GM10266 (cell line): ENCODE measurements at regions not wholly inside any gene's neighbourhood (a gene's known extent, or its start where the extent isn't known, plus 50 kb on each side); places are given as distances from the start of the nearest gene placed in this dataset.

Experiments used
- DNase-seq: peaks from one replicate; pipeline ENCODE4 v3.0.0; 2012; ENCODE audit errors: extremely low spot score
- TF ChIP-seq, protein P1 (sequence below): IDR thresholded peaks from 2 replicates; pipeline ENCODE4 v1.5.1; 2012; ENCODE audit warnings: mild to moderate bottlenecking, low read depth; ENCODE audit not compliant: control insufficient read depth, insufficient read depth; ENCODE audit errors: missing control alignments

DNA sequence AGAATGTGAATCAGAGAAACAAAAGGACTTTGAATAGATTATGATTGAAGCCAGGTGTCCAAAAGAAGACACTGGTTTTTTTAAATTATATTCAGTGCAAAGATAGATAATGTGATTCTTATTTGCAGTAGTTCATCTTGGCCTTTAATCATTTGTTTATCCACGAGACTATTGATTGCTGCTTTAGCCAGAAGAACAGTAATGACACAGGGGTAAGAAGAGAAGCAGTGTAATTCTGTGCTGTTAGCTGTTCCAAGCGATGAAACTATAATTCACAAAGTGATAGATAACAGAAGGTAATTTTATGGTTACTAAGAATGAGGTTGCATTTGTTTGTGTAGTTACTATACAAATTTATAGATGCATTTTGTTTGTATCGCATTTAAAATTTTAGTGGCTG lies 311.6 kb downstream of the MZT1 start:
- no peak for DNase-seq

GRCh38 chr13:72412481-72412880 lies 314.9 kb downstream of the MZT1 start:
- TF ChIP-seq, protein P1, sequence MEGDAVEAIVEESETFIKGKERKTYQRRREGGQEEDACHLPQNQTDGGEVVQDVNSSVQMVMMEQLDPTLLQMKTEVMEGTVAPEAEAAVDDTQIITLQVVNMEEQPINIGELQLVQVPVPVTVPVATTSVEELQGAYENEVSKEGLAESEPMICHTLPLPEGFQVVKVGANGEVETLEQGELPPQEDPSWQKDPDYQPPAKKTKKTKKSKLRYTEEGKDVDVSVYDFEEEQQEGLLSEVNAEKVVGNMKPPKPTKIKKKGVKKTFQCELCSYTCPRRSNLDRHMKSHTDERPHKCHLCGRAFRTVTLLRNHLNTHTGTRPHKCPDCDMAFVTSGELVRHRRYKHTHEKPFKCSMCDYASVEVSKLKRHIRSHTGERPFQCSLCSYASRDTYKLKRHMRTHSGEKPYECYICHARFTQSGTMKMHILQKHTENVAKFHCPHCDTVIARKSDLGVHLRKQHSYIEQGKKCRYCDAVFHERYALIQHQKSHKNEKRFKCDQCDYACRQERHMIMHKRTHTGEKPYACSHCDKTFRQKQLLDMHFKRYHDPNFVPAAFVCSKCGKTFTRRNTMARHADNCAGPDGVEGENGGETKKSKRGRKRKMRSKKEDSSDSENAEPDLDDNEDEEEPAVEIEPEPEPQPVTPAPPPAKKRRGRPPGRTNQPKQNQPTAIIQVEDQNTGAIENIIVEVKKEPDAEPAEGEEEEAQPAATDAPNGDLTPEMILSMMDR = no peak
- DNase-seq = no peak

More for the DNA sequence above, 311.6 kb downstream of the MZT1 start:
- TF ChIP-seq, protein P1 = no peak

DNA sequence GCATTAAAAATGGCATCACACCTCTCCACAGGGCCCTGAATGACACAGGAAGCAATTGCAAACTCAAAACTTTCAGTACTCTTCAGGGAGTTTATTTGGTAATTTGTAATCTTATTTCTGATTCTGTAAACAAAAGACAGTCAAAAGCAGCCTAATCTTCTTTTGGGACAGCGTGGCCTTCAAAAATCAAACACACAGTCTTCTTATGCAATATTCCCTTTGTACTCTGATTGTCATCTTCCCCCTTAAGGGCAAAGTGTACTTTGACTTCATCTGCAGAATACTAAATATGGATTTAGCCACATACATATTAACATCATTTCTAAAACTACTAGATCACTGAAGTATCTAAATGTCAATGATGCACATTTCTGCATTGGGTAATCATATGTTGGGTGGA lies 322.0 kb downstream of the MZT1 start:
- TF ChIP-seq, protein P1 = no peak
- DNase-seq = no peak

- TF ChIP-seq, protein P1 = no peak
- no peak for DNase-seq
Observed at GRCh38 chr13:72403396-72404010, 323.9 kb downstream of the MZT1 start.

DNA sequence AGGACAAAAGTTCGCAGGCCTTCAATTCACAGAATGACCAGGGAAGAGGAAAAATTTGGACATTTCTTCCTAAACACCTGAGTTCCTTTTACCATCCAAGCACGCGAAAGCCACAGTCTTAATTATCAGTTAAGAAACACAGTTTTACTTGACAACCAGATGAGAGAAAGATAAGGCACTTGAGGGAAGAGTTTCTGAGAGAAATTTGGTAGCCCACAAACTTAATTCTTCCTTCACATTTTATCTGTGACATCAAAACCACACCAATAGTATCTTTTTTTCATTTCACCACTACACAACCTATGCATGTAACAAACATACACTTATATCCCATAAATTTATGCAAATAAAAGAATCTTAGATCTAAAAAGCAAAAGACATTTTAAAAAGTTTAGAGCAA lies 326.6 kb downstream of the MZT1 start:
- TF ChIP-seq, protein P1 = no peak

GRCh38 chr13:72399351-72399750 lies 328.1 kb downstream of the MZT1 start:
- DNase-seq = no peak
- TF ChIP-seq, protein P1 = no peak

More for the DNA sequence above, 326.6 kb downstream of the MZT1 start:
- DNase-seq = no peak

DNA sequence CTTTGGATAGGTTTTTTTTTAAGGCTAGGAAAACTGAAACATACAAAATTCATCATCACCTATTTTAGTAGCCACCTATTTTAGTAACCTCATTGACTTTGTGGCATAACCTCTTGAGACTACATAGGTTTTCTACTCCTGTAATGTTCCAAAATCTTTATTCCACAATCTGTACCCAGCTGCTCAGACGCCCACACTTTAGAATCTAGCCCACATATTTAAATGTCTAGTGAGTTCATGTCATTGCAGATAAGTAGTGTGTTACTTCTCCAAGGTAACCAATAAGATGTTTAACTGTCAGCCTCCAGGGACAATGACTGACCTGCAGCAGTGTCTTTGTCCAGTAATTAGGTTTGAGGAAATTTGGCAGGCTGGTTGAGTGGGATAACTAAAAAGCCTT lies 330.2 kb downstream of the MZT1 start:
- DNase-seq = no peak
- TF ChIP-seq, protein P1 = no peak
